ENCODE measurements at regions not wholly inside any gene's neighbourhood (a gene's known extent, or its start where the extent isn't known, plus 50 kb on each side); places are given as distances from the start of the nearest gene placed in this dataset.
A peak's percentile ranks its signal among the peaks of the same experiment; 100 is the strongest.
"Not testable (repeated sequence)": the region's sequence is repeated elsewhere in the genome, so short reads cannot be mapped to it uniquely, and the experiment has no call there.

- peaks cover 21% of the 10 kb centered on the region for H3K27me3 Mint-ChIP-seq
- no peak overlapping the region for H3K27ac Mint-ChIP-seq
- DNase-seq: no peak
- H3K9me3 Mint-ChIP-seq: no peaks in the 10 kb centered on the region
- H3K36me3 Mint-ChIP-seq: no peaks in the 10 kb centered on the region
- H3K4me1 Mint-ChIP-seq: no peaks in the 10 kb centered on the region
- no peak overlapping the region for H3K4me3 Mint-ChIP-seq
These were observed 88.4 kb upstream of the FGF3 start for GRCh38 chr11:69907611-69908010.

DNA sequence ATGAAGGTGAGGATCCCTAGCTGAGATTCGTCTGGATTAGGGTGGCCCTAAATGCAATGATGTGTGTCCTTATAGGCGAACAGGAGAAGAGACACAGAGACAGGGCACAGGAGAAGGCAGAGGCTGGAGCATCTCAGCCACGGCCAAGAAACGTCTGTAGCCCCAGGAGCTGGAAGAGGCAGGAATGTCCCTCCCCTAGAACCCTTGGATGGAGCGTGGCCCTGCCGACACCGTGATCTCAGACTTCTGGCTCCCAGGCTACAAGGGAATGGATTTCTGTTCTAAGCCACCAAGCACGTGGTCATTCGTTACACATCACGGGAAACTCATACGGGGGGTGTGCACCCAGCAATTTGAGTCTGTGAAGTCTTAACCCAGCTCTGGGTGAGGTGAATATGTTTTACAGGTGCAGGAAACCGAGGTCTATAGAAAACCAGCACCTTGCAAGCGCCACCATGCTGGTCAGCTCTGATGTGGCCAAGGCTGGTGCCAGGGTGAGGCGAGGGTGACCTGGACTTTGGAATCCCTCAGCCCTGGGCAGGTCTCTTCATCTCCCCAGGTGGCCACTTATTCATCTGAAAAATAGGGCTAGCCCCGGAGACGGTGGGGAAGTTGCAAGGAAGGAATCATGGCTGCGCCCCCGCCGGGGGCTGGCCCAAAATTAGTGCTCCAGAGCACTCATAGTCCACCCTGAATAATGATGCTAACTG, 89.5 kb upstream of the FGF3 start:
- no peak overlapping the region for H3K27ac Mint-ChIP-seq
- no peaks in the 10 kb centered on the region for H3K4me1 Mint-ChIP-seq
- H3K9me3 Mint-ChIP-seq: no peaks in the 10 kb centered on the region
- no peak for DNase-seq
- H3K4me3 Mint-ChIP-seq: no peak overlapping the region
- no peaks in the 10 kb centered on the region for H3K36me3 Mint-ChIP-seq
- H3K27me3 Mint-ChIP-seq: peaks cover 21% of the 10 kb centered on the region

GRCh38 chr11:69909561-69910518, 90.6 kb upstream of the FGF3 start:
- Mint-ChIP-seq H3K4me1 (no peaks in the 10 kb centered on the region), H3K27ac (no peak overlapping the region), H3K9me3 (no peaks in the 10 kb centered on the region), H3K36me3 (no peaks in the 10 kb centered on the region), H3K27me3 (peaks cover 27% of the 10 kb centered on the region), H3K4me3 (no peak overlapping the region)
- DNase-seq: no peak

DNA sequence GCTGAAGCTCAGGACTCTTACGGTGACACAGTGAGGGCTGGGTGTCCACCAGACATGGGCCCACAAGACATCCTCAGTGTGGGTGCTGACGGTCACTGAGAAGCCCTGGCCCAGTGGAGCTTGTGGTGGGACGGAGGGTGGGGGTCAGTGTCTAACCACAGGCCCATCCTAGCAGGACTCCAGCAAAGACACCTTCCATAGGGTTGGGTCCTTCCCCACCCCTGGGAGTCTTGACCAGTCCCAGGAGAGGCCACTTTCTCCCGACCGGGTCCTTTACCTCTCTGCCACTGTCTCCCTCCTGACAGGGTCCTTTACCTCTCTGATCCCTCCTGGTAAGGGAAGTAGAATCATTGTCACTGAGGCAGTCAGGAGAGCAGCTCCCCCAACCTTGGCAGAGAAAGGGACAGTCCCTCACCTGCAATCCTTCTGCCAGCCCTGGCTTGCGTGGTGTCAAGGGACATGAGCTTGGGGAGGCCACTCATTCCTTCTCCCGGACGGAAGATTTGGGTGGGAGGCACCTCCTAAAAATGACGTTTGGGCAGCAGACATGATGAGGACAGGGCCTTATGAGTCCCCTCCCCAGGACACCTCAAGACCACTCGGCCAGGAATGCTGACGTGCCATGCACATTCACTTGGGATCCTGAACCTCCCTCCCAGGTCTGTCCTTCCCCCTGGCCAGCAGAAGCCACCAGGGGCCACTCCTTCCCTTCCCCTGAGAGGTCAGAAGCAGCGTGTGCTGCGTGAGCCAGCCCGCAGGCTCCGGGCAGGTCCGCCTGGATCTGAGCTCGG, 91.5 kb upstream of the FGF3 start:
- Mint-ChIP-seq H3K36me3 (no peaks in the 10 kb centered on the region), H3K9me3 (no peaks in the 10 kb centered on the region), H3K4me3 (no peak overlapping the region), H3K4me1 (no peaks in the 10 kb centered on the region), H3K27ac (no peak overlapping the region), H3K27me3 (peaks cover 35% of the 10 kb centered on the region)
- no peak for DNase-seq

GRCh38 chr11:69911310-69912160, 92.3 kb upstream of the FGF3 start:
- Mint-ChIP-seq H3K36me3 (no peaks in the 10 kb centered on the region), H3K9me3 (no peaks in the 10 kb centered on the region), H3K27ac (no peak overlapping the region), H3K27me3 (peaks cover 40% of the 10 kb centered on the region), H3K4me3 (no peak overlapping the region), H3K4me1 (no peaks in the 10 kb centered on the region)
- DNase-seq: no peak

DNA sequence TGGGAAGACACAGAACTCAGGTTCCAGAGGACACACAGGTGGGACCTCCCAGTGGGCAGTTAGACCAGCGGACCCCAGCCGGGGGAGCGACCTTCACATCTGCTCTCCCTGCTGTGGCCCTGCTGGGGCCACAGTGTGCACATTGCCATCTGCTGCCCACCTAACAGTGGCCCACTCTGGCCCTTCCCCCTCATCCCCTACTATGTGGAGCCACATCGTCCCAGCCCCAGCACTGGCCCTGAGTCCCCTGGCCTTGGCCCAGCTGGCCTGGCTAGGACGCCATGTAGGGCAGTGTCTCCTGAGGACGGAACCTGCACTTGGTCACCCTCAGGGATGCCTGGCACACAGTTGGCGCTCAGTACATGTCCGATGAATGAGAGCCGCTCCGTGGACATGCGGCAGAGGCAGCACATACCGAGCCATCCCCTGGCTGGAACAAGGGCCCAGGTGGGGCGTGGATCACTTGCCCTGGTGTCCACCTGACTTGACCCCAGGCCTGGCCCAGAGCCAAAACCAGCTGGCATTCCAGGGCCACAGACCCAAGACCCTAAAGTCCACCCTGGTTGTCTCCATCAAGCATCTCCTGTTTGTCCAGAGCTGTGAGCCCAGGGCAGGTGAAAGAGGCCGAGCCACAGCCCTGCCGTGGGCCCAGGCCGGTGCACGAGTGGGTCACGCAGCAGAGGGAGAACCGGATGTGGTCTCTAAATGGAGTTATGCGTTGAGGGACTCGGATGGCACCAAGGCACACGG, 93.1 kb upstream of the FGF3 start:
- Mint-ChIP-seq H3K4me1 (no peaks in the 10 kb centered on the region), H3K27ac (no peak overlapping the region), H3K27me3 (peaks cover 48% of the 10 kb centered on the region), H3K36me3 (no peaks in the 10 kb centered on the region), H3K4me3 (no peak overlapping the region), H3K9me3 (no peaks in the 10 kb centered on the region)
- no peak for DNase-seq

GRCh38 chr11:69912911-69913451, 93.8 kb upstream of the FGF3 start:
- no peaks in the 10 kb centered on the region for H3K4me1 Mint-ChIP-seq
- peak; percentile 15 for DNase-seq
- H3K27ac Mint-ChIP-seq: no peak overlapping the region
- H3K4me3 Mint-ChIP-seq: no peak overlapping the region
- peaks cover 54% of the 10 kb centered on the region for H3K27me3 Mint-ChIP-seq
- no peaks in the 10 kb centered on the region for H3K36me3 Mint-ChIP-seq
- H3K9me3 Mint-ChIP-seq: no peaks in the 10 kb centered on the region

GRCh38 chr11:69913591-69914285, 94.5 kb upstream of the FGF3 start:
- H3K4me3 Mint-ChIP-seq: no peak overlapping the region
- no peak overlapping the region for H3K27ac Mint-ChIP-seq
- no peaks in the 10 kb centered on the region for H3K36me3 Mint-ChIP-seq
- H3K27me3 Mint-ChIP-seq: peaks cover 49% of the 10 kb centered on the region
- no peak for DNase-seq
- no peaks in the 10 kb centered on the region for H3K4me1 Mint-ChIP-seq
- no peaks in the 10 kb centered on the region for H3K9me3 Mint-ChIP-seq

DNA sequence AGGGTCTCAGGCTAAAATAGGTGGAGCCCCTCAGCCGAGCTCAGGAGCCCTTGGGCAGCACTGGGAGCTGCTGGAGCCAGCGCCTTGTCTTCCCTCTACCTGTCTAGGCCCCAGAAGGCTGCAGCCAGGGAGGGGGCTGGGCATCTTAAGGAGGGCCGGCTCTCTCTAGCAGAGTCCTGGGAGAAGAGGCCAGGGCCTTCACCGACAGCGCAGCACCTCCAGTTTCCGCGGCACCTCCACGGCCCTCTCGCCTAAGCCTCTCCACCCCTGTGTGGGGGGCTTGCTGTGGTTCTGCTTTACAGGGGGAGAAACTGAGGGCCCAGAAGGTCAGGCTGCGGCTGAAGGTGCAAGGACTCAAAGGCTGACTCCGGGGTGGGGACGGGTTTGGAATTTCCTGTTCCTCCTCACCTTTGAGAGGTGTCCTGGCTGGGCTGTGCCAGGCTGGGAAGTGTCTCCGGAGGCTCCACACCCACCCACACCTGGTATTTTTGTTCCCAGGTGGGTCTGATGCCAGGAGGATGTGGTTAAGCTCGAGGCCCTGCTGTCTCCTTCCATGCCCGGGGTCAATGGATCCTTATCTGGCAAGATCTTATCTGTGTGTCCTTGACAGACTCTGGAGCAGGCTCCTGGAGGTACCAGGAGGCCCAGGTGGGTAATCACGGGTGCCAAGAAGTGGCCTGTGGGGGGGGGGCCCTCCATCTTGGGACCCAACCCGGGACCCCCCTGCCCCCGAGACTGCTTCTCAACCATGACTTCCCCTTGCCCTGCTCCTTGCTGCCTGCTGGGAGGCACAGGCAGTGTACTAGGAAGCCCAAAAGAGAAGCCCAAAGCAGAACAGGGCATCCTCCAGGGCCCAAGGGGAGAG, 95.3 kb upstream of the FGF3 start:
- H3K36me3 Mint-ChIP-seq: no peaks in the 10 kb centered on the region
- H3K27ac Mint-ChIP-seq: no peak overlapping the region
- DNase-seq: no peak
- H3K27me3 Mint-ChIP-seq: peaks cover 53% of the 10 kb centered on the region
- H3K4me3 Mint-ChIP-seq: no peak overlapping the region
- H3K4me1 Mint-ChIP-seq: no peaks in the 10 kb centered on the region
- no peaks in the 10 kb centered on the region for H3K9me3 Mint-ChIP-seq

DNA sequence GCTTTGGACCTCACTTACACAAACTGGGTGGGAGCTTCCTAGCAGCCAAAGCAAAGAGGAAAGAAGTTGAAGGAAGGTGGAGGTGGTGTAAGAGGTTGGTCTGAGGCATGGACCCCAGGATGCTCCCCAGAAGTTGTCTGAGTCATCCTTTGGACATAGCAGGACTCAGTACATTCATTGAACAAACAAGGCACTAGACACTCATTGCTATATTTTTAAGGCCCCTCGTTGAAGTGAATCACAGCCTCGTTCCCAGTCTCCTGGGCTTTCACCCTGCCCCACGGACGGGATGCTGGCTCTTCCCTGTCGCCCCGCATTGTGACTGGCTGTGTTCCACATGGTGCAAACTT, 95.9 kb upstream of the FGF3 start:
- no peak overlapping the region for H3K27ac Mint-ChIP-seq
- no peaks in the 10 kb centered on the region for H3K4me1 Mint-ChIP-seq
- H3K4me3 Mint-ChIP-seq: no peak overlapping the region
- peaks cover 52% of the 10 kb centered on the region for H3K27me3 Mint-ChIP-seq
- DNase-seq: no peak
- no peaks in the 10 kb centered on the region for H3K36me3 Mint-ChIP-seq
- H3K9me3 Mint-ChIP-seq: no peaks in the 10 kb centered on the region

DNA sequence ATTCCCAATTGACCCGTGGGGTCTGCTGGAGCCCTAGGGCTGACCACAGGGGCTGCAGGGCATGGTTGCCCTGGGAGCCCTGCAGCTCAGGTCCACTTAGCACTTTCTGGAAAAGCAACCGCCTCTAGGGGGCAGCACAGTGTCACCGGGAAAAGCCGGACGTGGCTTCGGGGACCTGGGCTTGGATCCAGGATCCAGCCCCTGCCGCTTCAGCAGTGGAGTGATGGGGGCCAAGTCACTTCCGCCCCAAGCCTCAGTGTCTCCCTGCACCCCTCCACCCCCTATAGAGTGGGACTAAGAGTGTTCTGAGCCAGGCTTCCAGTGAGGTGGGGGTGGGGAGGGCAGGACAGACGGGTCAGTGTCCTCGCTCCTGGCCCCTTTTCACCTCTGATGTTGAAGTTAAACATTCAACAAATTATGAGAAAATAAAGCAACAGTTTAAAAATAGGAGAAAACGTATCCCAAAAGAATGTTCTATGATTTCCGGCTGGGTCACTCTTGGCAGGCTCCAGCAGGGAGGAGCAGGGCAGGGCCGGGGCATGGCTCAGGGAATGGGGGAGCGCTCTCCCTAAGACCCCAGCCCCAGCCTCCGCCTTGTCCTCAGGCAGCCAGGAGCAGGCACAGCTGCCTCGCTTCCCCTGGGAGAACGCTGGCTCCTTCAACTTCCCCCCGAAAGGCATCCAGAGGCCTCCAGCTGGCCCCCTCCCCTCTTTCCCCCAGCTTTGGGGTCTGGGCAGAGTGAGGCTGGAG, 96.5 kb upstream of the FGF3 start:
- Mint-ChIP-seq H3K4me1 (no peaks in the 10 kb centered on the region), H3K27me3 (peaks cover 49% of the 10 kb centered on the region), H3K27ac (no peak overlapping the region), H3K9me3 (no peaks in the 10 kb centered on the region), H3K36me3 (no peaks in the 10 kb centered on the region), H3K4me3 (no peak overlapping the region)
- DNase-seq: peak; percentile 43

DNA sequence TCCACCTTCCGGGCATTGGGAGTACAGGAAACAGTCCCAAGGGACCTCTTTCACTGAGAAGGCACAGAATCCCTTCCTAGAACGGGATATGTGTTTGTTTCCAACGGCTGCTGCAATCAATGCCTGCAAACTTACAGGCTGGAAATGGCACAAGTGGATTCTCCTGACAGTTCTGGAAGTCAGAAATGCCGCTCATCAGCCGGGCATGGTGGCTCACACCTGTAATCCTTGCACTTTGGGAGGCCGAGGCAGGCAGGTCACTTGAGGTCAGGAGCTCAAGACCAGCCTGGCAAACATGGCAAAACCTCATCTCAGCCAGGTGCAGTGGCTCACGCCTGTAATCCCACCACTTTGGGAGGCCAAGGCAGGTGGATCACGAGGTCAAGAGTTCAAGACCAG, 97.0 kb upstream of the FGF3 start:
- DNase-seq, H3K36me3 Mint-ChIP-seq, H3K27ac Mint-ChIP-seq, H3K9me3 Mint-ChIP-seq, H3K4me1 Mint-ChIP-seq, H3K4me3 Mint-ChIP-seq: not testable (repeated sequence)
- H3K27me3 Mint-ChIP-seq: peaks cover 47% of the 10 kb centered on the region

Measured in activated naive CD8-positive, alpha-beta T cell treated with anti-CD3 and anti-CD28 coated beads for 36 hours (primary cell).